ENCODE measurements at regions not wholly inside any gene's neighbourhood (a gene's known extent, or its start where the extent isn't known, plus 50 kb on each side); places are given as distances from the start of the nearest gene placed in this dataset.
"Not testable (repeated sequence)": the region's sequence is repeated elsewhere in the genome, so short reads cannot be mapped to it uniquely, and the experiment has no call there.

DNA sequence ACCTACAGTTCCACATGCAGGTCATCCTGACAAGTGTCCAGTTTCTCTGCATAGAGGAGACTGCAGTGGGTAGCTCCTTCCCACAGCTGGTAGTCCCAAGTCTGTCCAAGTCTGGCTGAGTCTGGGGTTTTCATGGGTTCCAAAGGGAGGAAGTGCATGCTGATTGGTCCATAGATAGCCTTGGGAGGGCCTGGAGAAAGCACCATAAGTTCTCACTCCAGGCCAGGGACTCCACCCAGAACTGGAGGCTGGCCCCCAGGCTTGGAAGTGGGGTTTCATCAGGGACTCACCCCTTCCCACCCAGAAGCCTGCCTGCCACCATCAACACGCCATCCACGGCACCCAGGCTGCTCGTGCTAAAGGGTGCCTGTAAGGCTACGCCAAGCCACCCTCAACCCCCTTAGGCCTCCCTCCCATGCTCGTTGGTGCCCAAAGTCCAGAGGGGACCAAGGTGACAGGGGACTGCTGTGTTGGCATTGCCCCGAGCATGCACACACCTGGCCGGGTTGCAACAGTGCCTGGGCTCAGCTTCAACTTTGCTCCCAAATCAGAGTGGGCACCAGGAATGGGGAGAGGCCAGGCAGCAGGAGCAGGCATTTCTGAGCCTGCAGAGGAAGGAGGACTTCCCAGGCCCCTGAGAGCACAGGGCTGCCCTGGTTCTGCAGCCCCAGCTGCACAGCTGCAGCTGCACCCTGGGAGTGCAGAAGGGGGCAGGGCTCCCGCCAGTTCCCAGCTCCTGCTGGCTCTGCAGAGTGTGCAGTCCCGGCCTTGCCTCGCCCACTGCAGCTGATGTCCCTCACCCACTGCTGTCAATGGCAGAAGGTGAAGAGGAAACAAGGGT lies 116.5 kb upstream of the MAP2 start:
- no peak overlapping the region for H3K4me3 ChIP-seq (ENCODE audit: low read depth, low read length)
- TF ChIP-seq, protein P1, sequence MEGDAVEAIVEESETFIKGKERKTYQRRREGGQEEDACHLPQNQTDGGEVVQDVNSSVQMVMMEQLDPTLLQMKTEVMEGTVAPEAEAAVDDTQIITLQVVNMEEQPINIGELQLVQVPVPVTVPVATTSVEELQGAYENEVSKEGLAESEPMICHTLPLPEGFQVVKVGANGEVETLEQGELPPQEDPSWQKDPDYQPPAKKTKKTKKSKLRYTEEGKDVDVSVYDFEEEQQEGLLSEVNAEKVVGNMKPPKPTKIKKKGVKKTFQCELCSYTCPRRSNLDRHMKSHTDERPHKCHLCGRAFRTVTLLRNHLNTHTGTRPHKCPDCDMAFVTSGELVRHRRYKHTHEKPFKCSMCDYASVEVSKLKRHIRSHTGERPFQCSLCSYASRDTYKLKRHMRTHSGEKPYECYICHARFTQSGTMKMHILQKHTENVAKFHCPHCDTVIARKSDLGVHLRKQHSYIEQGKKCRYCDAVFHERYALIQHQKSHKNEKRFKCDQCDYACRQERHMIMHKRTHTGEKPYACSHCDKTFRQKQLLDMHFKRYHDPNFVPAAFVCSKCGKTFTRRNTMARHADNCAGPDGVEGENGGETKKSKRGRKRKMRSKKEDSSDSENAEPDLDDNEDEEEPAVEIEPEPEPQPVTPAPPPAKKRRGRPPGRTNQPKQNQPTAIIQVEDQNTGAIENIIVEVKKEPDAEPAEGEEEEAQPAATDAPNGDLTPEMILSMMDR (IDR thresholded peaks at IDR 0.05; ENCODE audit: borderline replicate concordance, insufficient read depth, low read depth, low read length), result no peak

DNA sequence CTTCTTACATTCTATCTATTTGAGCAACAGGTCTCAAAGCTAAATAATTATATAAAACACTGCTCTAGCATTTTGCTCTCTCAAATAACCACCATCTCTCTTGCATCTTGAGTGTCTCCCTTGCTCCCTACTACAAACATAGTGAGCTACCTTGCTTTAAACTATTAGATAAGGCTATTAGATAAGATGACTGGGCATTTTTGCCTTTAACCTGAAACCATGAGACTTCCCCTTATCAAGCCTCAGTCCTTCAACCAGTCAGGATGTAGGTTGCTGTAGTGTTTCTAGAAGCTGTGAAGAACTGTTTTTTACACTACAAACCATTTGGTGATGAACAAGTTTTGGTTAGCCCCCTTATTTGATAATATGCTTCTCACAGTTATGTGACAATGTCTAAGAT lies 115.4 kb upstream of the MAP2 start:
- TF ChIP-seq, protein P1 (IDR thresholded peaks at IDR 0.05; ENCODE audit: borderline replicate concordance, insufficient read depth, low read depth, low read length), result no peak
- H3K4me3 ChIP-seq (ENCODE audit: low read depth, low read length), result no peak overlapping the region

DNA sequence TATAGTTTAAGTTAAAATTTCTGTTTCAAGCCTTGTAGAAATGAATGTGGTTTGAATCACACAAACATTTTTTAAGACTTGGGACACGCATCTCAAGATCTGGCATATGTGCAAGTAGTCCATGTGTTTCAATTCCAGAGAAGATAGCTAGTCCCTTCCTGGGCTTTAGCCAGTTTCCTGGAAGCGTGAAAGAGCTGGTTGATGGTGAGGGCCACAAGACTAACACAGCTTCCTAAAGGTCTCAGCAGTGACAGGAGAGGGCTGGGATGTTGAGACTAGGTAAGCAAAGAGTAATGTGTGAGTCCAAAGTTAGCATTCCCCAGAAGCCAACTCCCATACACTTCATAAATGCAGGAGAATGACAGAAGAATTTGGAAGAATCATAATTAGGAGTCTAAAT lies 111.9 kb upstream of the MAP2 start:
- H3K4me3 ChIP-seq (ENCODE audit: low read depth, low read length), result no peak overlapping the region
- TF ChIP-seq, protein P1 (IDR thresholded peaks at IDR 0.05; ENCODE audit: borderline replicate concordance, insufficient read depth, low read depth, low read length), result no peak

DNA sequence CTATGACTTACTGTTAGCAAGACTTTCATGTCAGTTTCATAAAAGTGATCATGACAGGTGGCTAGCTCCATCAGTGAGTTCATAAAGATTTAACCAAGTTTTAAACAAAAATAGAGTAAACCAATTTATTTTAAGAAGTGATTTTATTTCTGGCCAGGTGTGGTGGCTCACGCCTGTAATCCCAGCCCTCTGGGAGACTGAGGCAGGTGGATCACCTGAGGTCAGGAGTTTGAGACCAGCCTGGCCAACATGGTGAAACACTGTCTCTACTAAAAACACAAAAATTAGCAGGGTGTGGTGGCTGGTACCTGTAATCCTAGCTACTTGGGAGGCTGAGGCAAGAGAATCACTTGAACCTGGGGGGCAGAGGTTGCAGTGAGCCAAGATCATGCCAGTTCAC lies 111.4 kb upstream of the MAP2 start:
- H3K4me3 ChIP-seq (ENCODE audit: low read depth, low read length), result not testable (repeated sequence)

DNA sequence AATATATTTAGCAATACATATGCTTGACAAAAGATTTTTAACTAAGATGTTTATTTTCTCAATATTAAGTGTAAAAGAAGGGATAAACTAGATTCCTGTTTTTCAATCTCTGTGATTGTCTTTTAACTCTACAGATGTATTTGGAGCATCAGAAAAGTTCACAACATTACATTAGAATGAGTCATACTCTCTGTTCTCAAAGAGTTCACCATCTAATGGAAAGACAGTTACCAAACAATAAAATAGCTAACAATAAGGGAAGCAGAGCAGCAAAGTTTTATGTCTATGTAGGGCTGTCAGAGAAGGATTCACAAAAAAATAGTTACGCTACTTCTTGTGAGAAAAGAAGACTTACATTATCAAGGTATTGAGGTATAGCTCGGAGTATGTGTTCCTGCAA lies 109.2 kb upstream of the MAP2 start:
- no peak overlapping the region for H3K4me3 ChIP-seq (ENCODE audit: low read depth, low read length)
- TF ChIP-seq, protein P1 (IDR thresholded peaks at IDR 0.05; ENCODE audit: borderline replicate concordance, insufficient read depth, low read depth, low read length), result no peak

DNA sequence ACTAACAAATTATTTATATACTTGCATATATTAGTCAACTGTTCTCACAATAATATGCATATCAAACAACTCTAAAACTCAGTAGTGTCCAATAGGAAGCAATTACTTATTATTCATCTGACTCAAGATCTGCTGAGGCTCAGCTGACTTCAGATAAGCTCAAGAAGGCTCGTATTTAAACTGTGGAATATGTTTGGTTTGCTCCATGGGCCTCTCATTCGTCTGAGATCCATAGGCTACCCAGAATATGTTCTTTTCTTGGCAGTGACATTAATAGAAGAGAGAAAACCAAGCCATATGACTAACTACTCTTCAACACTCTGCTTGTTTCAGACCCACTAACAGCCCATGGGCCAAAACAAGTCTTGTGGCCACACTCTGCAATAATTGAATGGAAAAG lies 107.7 kb upstream of the MAP2 start:
- no peak overlapping the region for H3K4me3 ChIP-seq (ENCODE audit: low read depth, low read length)

DNA sequence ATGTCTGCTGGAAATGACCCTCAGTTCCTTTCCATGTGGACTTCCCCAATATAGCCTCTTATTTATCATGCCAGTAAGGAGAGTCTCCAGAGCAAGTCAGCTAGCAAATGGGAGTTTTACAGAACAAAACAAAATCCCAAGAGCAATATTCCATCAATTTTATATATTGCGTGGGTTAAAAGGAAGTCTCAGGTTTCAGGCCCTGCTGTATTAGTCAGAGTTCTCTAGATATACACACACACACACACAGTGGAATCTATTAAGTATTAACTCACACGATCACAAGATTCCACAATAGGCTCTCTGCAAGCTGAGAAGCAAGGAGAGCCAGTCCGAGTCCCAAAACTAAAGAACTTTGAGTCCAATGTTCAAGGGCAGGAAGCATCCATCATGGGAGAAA lies 102.8 kb upstream of the MAP2 start:
- TF ChIP-seq, protein P1 (IDR thresholded peaks at IDR 0.05; ENCODE audit: borderline replicate concordance, insufficient read depth, low read depth, low read length), result no peak
- H3K4me3 ChIP-seq (ENCODE audit: low read depth, low read length), result no peak overlapping the region

More for the DNA sequence above, 107.7 kb upstream of the MAP2 start:
- TF ChIP-seq, protein P1 (IDR thresholded peaks at IDR 0.05; ENCODE audit: borderline replicate concordance, insufficient read depth, low read depth, low read length), result no peak

All from GM12875 (cell line).